Renal cortical epithelial cell (primary cell): ENCODE measurements at regions not wholly inside any gene's neighbourhood (a gene's known extent, or its start where the extent isn't known, plus 50 kb on each side); places are given as distances from the start of the nearest gene placed in this dataset.

Experiments
- DNase-seq: peaks from one replicate; pipeline ENCODE4 v3.0.0-alpha.2; 2011; ENCODE audit warnings: low read depth

GRCh38 chr12:25058012-25058411, 109.1 kb upstream of the BCAT1 start:
- DNase-seq: no peak

- no peak for DNase-seq
Observed at GRCh38 chr12:25056486-25057130, 107.7 kb upstream of the BCAT1 start.

- DNase-seq: no peak
Observed at GRCh38 chr12:25056011-25056410, 107.1 kb upstream of the BCAT1 start.

GRCh38 chr12:25054783-25055144, 105.9 kb upstream of the BCAT1 start:
- no peak for DNase-seq

- peak; percentile 61 for DNase-seq
Observed at GRCh38 chr12:25054076-25054782, 105.3 kb upstream of the BCAT1 start.

- DNase-seq: no peak
Observed at GRCh38 chr12:25052914-25053211, 104.0 kb upstream of the BCAT1 start.

GRCh38 chr12:25052196-25052913, 103.5 kb upstream of the BCAT1 start:
- DNase-seq: no peak

GRCh38 chr12:25051656-25052195, 102.8 kb upstream of the BCAT1 start:
- DNase-seq: no peak

GRCh38 chr12:25051171-25051570, 102.3 kb upstream of the BCAT1 start:
- no peak for DNase-seq

- no peak for DNase-seq
Observed at GRCh38 chr12:25045869-25046268, 97.0 kb upstream of the BCAT1 start.

GRCh38 chr12:25041006-25041741, 92.3 kb upstream of the BCAT1 start:
- no peak for DNase-seq

- no peak for DNase-seq
Observed at GRCh38 chr12:25040593-25040992, 91.7 kb upstream of the BCAT1 start.

- DNase-seq: no peak
Observed at GRCh38 chr12:25034676-25035075, 85.8 kb upstream of the BCAT1 start.

GRCh38 chr12:25025951-25026490, 77.1 kb upstream of the BCAT1 start:
- DNase-seq: no peak

GRCh38 chr12:25025260-25025659, 76.4 kb upstream of the BCAT1 start:
- DNase-seq: no peak

GRCh38 chr12:25023808-25024207, 74.9 kb upstream of the BCAT1 start:
- DNase-seq: no peak

- DNase-seq: no peak
Observed at GRCh38 chr12:25020621-25021243, 71.8 kb upstream of the BCAT1 start.

GRCh38 chr12:25018146-25018545, 69.2 kb upstream of the BCAT1 start:
- DNase-seq: no peak

GRCh38 chr12:25017336-25017735, 68.4 kb upstream of the BCAT1 start:
- no peak for DNase-seq

GRCh38 chr12:25014961-25015360, 66.1 kb upstream of the BCAT1 start:
- DNase-seq: no peak

GRCh38 chr12:25013061-25013460, 64.2 kb upstream of the BCAT1 start:
- DNase-seq: no peak
